ENCODE measurements at regions not wholly inside any gene's neighbourhood (a gene's known extent, or its start where the extent isn't known, plus 50 kb on each side); places are given as distances from the start of the nearest gene placed in this dataset.

GRCh38 chr2:239744706-239745340 lies 280.3 kb downstream of the NDUFA10 start:
- 91% methylated on average over 11 of the region's 22 CpGs for WGBS
- no peaks in the 10 kb centered on the region for H3K4me1 ChIP-seq
- no peak for TF ChIP-seq EP300 (IDR thresholded peaks at IDR 0.05)
- TF ChIP-seq POLR2AphosphoS5 (IDR thresholded peaks at IDR 0.05): no peak
- no peak for TF ChIP-seq POLR2A (IDR thresholded peaks at IDR 0.05)
- no peak for TF ChIP-seq CTCF (IDR thresholded peaks at IDR 0.05)
- H3K27ac ChIP-seq: no peak overlapping the region
- peaks cover 18% of the 10 kb centered on the region for H3K27me3 ChIP-seq
- H3K36me3 ChIP-seq: no peaks in the 10 kb centered on the region
- H3K4me3 ChIP-seq: no peak overlapping the region
- H3K9me3 ChIP-seq: no peaks in the 10 kb centered on the region
- DNase-seq (ENCODE audit: low spot score in 2 of 2): no peak

- no peaks in the 10 kb centered on the region for H3K9me3 ChIP-seq
- H3K4me1 ChIP-seq: no peaks in the 10 kb centered on the region
- H3K27ac ChIP-seq: no peak overlapping the region
- no peak for TF ChIP-seq POLR2AphosphoS5 (IDR thresholded peaks at IDR 0.05)
- TF ChIP-seq CTCF (IDR thresholded peaks at IDR 0.05): no peak
- TF ChIP-seq EP300 (IDR thresholded peaks at IDR 0.05): no peak
- no peak for TF ChIP-seq POLR2A (IDR thresholded peaks at IDR 0.05)
- WGBS: 93% methylated on average over 6 of the region's 6 CpGs
- H3K36me3 ChIP-seq: no peaks in the 10 kb centered on the region
- no peak for DNase-seq (ENCODE audit: low spot score in 2 of 2)
- peaks cover 22% of the 10 kb centered on the region for H3K27me3 ChIP-seq
- no peak overlapping the region for H3K4me3 ChIP-seq
Measured at GRCh38 chr2:239743206-239743605, 281.9 kb downstream of the NDUFA10 start.

- Histone ChIP-seq H3K4me3 (no peak overlapping the region), H3K27ac (no peak overlapping the region), H3K4me1 (no peaks in the 10 kb centered on the region), H3K36me3 (no peaks in the 10 kb centered on the region), H3K9me3 (no peaks in the 10 kb centered on the region), H3K27me3 (peaks cover 22% of the 10 kb centered on the region)
- WGBS: 82% methylated on average over 10 of the region's 15 CpGs
- no peak for DNase-seq (ENCODE audit: low spot score in 2 of 2)
- no peak for TF ChIP-seq CTCF (IDR thresholded peaks at IDR 0.05)
- no peak for TF ChIP-seq POLR2A (IDR thresholded peaks at IDR 0.05)
Measured at GRCh38 chr2:239742377-239742776, 282.8 kb downstream of the NDUFA10 start.

GRCh38 chr2:239739206-239739605 lies 285.9 kb downstream of the NDUFA10 start:
- no peaks in the 10 kb centered on the region for H3K36me3 ChIP-seq
- H3K4me1 ChIP-seq: no peaks in the 10 kb centered on the region
- H3K9me3 ChIP-seq: no peaks in the 10 kb centered on the region
- no peak for DNase-seq (ENCODE audit: low spot score in 2 of 2)
- 87% methylated on average over 8 of the region's 8 CpGs for WGBS
- no peak for TF ChIP-seq POLR2AphosphoS5 (IDR thresholded peaks at IDR 0.05)
- no peak for TF ChIP-seq CTCF (IDR thresholded peaks at IDR 0.05)
- no peak for TF ChIP-seq POLR2A (IDR thresholded peaks at IDR 0.05)
- TF ChIP-seq EP300 (IDR thresholded peaks at IDR 0.05): no peak
- H3K27ac ChIP-seq: no peak overlapping the region
- peaks cover 15% of the 10 kb centered on the region for H3K27me3 ChIP-seq
- H3K4me3 ChIP-seq: no peak overlapping the region

- TF ChIP-seq POLR2AphosphoS5 (IDR thresholded peaks at IDR 0.05) (no peak), EP300 (IDR thresholded peaks at IDR 0.05) (no peak), CTCF (IDR thresholded peaks at IDR 0.05) (no peak), POLR2A (IDR thresholded peaks at IDR 0.05) (no peak)
- no peak for DNase-seq (ENCODE audit: low spot score in 2 of 2)
- Histone ChIP-seq H3K9me3 (no peaks in the 10 kb centered on the region), H3K4me1 (no peaks in the 10 kb centered on the region), H3K36me3 (no peaks in the 10 kb centered on the region), H3K4me3 (no peak overlapping the region), H3K27me3 (peaks cover 15% of the 10 kb centered on the region), H3K27ac (no peak overlapping the region)
- WGBS: 85% methylated on average over 7 of the region's 19 CpGs
Measured at GRCh38 chr2:239738159-239738558, 287.0 kb downstream of the NDUFA10 start.

Measured in suprapubic skin (tissue), 4 donors.